ENCODE measurements at regions not wholly inside any gene's neighbourhood (a gene's known extent, or its start where the extent isn't known, plus 50 kb on each side); places are given as distances from the start of the nearest gene placed in this dataset.

GRCh38 chr7:106979551-106980357, 64.8 kb upstream of the PRKAR2B start:
- TF ChIP-seq YY1 (IDR thresholded peaks at IDR 0.05; ENCODE audit: insufficient read depth, insufficient read length), result no peak
- no peak for TF ChIP-seq ZNF274 (IDR thresholded peaks at IDR 0.05; ENCODE audit: low read depth, low read length)
